GM18526 (cell line): ENCODE measurements at regions not wholly inside any gene's neighbourhood (a gene's known extent, or its start where the extent isn't known, plus 50 kb on each side); places are given as distances from the start of the nearest gene placed in this dataset.

Experiments used
- POLR2A ChIP-seq: IDR thresholded peaks from 3 replicates; pipeline ENCODE4 v1.6.1; 2011; ENCODE audit not compliant: insufficient read length; ENCODE audit errors: extremely low read depth

DNA sequence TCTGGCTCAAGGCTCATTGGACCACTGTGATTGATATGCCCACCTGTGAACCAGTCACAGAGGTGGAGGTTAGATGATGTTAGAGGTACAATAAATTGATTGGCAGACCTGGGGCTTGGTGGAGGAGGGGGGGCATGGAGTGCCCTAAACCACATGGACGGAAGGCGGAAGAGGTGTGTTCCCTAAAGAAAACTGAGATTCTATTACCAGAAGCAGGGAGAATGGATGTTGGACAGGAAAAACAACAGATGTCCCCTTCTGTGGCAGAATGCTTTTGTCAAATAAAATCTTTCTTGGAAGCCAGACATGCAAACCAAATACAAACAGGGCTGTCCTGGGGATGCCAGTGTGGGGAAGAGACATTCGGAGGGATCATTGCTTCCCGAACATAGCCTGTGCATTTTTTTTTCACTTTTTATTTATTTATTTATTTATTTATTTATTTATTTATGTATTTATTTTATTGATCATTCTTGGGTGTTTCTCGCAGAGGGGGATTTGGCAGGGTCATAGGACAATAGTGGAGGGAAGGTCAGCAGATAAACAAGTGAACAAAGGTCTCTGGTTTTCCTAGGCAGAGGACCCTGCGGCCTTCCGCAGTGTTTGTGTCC is 433.9 kb downstream of the RPS24 start:
- no peak for TF ChIP-seq POLR2A

- TF ChIP-seq POLR2A: no peak
These were observed 436.8 kb downstream of the RPS24 start for GRCh38 chr10:78470267-78471103.

GRCh38 chr10:78471326-78471722 is 437.7 kb downstream of the RPS24 start:
- no peak for TF ChIP-seq POLR2A

- no peak for TF ChIP-seq POLR2A
These were observed 438.3 kb downstream of the RPS24 start for GRCh38 chr10:78471723-78472550.

DNA sequence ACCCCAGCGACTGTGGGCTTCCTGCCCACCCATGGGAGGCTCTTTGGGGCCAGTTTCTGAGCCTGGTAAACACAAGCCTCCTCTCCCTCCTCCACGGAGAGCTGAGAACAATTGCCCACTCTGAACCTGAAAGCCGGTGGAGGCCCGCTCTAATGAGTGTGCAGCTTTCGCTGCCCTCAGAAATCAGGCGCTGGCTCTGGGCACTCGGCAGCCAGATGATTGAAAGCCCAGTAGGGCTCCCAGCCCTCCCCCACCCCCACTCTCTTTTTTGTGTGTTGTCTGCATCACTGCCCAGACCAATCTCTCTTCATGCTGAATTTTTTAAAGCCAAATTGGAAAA is 438.9 kb downstream of the RPS24 start:
- TF ChIP-seq POLR2A: no peak

GRCh38 chr10:78473006-78473405 is 439.3 kb downstream of the RPS24 start:
- no peak for TF ChIP-seq POLR2A

DNA sequence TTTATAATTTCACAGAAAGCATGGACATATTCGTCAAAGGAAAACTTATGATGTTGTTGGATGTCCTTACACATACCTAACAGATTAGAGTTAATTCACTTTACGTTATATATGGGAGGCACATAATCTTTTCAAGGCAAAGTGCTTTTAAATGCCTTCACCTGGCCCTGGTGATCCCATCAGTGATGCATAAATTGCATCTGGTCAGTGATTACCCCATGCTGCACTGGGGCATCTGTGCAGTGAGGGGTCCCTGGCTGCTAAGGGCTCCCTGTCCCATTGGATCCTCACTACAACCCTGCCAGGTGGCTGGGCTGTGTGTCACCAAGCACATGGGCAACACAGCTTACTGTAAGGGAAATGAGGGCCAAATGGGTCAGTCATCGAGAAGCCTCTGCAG is 441.1 kb downstream of the RPS24 start:
- TF ChIP-seq POLR2A: no peak

GRCh38 chr10:78475437-78475836 is 441.8 kb downstream of the RPS24 start:
- no peak for TF ChIP-seq POLR2A

DNA sequence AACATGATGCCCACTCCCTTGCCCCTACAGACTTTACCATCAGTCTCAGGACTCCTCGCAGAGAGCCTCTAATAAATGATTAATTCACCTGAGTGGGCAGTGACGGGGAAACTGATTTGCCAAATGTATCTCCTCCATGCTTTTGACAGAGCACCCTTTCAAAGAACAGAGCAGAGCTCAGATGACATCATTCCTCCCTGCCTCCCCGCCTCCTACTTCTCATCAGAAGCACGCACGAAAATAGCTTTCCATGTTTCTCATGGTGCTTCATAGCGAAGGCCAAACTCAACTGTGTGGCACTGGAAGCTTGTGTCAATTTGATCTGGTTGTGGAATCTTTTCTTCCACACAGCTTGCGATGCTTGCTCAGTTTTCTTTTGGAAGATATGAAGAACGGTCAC is 442.5 kb downstream of the RPS24 start:
- TF ChIP-seq POLR2A: no peak

GRCh38 chr10:78476844-78477243 is 443.2 kb downstream of the RPS24 start:
- TF ChIP-seq POLR2A: no peak

- TF ChIP-seq POLR2A: no peak
These were observed 445.3 kb downstream of the RPS24 start for GRCh38 chr10:78478919-78479318.

GRCh38 chr10:78479467-78479866 is 445.8 kb downstream of the RPS24 start:
- TF ChIP-seq POLR2A: no peak

- no peak for TF ChIP-seq POLR2A
These were observed 448.2 kb downstream of the RPS24 start for GRCh38 chr10:78481842-78482241.

GRCh38 chr10:78483641-78484040 is 450.0 kb downstream of the RPS24 start:
- no peak for TF ChIP-seq POLR2A

GRCh38 chr10:78489034-78489433 is 455.4 kb downstream of the RPS24 start:
- TF ChIP-seq POLR2A: no peak

GRCh38 chr10:78491812-78492211 is 458.1 kb downstream of the RPS24 start:
- TF ChIP-seq POLR2A: no peak
